GM18505 (cell line): ENCODE measurements at regions not wholly inside any gene's neighbourhood (a gene's known extent, or its start where the extent isn't known, plus 50 kb on each side); places are given as distances from the start of the nearest gene placed in this dataset.

Experiments used
- ATAC-seq: cut with Tn5 transposase; IDR thresholded peaks from one replicate; pipeline ENCODE4 v1.9.1; 2021; ENCODE audit not compliant: unreplicated experiment
- POLR2A ChIP-seq: IDR thresholded peaks from 4 replicates; pipeline ENCODE4 v1.6.1; 2011; ENCODE audit warnings: borderline replicate concordance; ENCODE audit not compliant: insufficient read depth, insufficient read length; ENCODE audit errors: extremely low read depth

DNA sequence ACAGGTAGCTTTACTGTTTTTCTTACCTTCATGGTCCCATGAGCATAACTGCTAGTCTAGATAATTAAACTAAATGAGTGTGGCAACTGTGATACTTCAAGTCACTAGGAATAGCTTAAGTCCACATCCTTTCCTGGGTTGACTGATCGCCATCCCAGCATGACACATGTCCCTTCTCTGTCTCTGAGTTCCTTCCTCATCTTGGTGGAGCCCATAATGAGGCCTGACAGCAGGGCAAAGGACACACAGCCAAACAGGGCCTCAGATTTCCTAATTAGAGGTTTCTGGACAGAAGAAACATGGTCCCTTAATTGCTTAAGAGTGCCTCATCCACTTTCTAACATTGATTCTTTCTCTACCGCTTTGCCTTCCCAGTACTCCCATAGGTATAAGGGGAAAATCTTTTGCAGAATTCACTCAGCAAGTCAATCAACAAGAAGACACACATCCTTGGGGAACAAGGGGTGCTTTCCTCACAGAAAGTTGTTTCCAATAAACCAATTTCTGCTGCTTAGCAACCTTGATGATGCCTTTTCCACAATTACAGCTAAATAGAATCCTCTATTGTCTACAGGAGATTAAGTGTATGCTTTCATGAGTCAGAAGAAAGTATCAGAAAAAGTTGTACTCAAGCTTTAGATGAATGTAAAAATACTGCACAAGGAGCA, 208.3 kb upstream of the SERP2 start:
- no peak for ATAC-seq

DNA sequence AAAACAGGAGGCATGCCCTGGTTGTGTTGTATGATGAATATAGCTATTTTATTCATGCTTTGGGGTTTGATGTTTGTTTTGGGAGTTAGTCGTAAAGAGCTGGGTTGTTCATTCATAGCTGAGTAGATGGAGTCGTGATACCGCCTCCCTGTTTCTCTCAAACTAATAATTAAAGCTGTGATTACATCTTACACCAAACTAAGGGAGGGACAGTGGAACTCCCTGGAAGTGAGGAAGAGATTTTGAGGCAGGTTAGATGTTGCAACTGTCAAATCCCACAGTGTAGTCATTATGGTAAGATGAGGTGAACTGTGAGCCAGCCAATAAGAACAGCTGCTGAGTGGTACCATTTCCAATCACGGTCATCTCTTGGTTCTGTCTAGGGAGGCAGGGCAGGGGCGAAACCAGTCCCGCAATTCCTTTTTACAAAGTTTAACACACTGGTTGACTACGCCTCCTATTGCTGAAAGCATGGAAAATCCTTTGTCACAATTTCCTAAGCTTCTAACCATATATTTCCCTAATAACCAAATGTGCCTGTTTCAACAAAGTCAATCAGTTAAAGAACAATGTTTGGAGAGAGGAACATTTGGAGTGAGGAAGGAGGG, 207.6 kb upstream of the SERP2 start:
- ATAC-seq = no peak

More for the DNA sequence above, 208.3 kb upstream of the SERP2 start:
- TF ChIP-seq POLR2A = no peak

DNA sequence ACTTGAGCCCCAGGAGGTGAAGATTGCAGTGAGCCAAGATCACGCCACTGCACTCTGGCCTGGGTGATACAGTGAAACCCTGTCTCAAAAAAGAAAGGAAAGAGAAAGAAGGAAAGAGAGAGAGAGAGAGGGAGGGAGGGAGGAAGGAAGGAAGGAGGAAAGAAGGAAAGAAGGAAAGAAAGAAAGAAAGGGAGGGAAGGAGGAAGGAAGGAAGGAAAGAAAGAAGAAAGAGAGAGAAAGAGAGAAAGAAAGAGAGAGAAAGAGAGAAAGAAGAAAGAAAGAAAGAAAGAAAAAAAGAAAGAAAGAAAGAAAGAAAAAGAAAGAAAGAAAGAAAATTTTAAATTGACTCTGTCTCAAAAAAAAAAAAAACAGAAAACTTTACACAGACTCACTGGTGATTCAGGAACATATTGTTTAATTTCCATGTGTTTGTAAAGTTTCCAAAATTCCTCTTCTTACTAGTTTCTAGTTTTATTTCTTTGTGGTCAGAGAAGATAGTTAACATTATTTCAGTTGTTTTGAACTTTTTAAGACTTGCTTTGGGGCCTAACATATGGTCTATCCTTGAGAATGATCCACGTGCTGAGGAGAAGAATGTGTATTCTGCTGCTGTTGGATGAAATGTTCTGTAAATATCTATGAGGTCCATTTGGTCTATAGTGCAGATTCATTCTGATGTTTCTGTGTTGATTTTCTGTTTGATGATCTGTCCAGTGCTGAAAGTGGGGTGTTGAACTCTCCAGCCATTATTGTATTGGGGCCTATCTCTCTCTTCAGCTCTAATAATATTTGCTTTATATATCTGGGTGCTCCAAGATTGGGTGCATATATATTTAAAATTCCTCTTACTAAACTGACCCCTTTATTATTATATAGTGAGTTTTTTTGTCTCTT, 204.4 kb upstream of the SERP2 start:
- TF ChIP-seq POLR2A = no peak
- ATAC-seq = no peak

More for the DNA sequence above, 207.6 kb upstream of the SERP2 start:
- no peak for TF ChIP-seq POLR2A

DNA sequence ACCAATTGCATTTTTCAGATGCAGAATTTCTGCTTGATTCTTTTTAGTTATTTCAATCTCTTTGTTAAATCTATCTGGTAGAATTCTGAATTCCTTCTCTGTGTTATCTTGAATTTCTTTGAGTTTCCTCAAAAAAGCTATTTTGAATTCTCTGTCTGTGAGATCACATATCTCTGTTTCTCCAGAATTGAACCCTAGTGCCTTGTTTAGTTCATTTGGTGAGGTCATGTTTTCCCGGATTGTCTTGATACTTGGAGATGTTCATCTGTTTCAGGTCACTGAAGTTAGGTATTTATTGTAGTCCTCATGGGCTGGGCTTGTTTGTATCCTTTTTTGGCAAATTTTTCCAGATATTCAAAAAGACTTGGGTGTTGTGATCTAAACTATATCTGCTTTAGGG, 202.9 kb upstream of the SERP2 start:
- no peak for TF ChIP-seq POLR2A

DNA sequence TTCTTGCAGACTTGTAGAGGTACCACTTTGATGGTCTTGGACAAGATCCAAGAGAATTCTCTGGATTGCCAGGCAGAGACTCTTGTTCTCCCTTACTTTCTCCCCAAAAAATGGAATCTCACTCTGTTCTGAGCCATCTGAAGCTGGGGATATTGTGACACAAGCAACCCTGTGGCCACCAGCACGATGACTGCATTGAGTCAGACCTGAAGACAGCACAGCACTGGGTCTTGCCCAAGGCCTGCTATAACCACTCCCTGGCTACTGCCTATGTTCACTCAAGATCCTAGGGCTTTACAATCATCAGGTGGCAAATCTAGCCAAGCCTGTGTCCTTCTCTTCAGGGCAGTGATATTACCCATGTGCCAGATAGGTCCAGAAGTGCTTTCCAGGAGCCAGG, 202.5 kb upstream of the SERP2 start:
- ATAC-seq = no peak
- no peak for TF ChIP-seq POLR2A

More for the DNA sequence above, 202.9 kb upstream of the SERP2 start:
- no peak for ATAC-seq

DNA sequence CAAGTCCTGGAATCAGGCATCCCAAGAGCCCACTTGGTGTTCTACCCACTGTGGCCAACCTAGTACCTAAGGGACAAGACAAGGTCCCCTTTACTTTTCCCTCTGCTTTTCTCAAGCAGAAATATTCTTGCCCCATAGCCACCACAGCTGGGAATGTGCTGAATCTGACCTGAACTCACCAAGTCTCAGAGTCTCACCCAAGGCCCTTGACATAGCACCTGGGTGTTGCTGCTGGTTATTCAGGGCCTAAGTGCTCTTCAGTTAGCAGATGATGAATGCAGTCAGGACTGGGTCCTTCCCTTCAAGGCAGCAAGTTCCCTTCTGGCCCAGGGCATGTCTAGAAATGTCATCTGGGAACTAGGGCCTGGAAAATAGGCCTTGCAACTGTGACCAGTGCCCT, 201.8 kb upstream of the SERP2 start:
- ATAC-seq = no peak
- no peak for TF ChIP-seq POLR2A

DNA sequence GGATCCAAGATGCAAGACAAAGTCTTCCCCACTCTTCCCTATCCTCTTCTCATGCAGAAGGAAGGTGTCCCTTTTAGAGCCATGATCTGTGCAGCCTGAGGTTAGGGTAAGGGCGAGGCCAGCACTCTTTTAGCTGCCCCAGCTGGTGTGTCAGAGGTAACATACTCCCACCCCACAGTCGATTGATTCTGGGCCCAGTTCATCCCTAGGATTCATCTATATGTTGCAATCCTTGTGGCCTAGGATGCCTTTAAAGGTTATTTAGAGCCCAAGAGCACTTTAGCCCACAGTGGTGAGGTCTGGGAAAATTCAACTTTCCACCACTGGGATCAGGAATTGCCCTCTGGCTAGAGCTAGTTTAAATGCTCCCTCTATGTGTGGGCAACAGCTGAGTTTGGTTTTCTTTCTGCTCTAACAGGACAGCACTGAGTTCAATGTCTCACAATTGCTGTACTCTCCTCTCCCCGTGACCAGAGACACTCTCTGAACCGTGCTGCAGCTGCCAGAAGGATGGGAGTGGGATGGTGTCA, 201.3 kb upstream of the SERP2 start:
- no peak for ATAC-seq
- TF ChIP-seq POLR2A = no peak

DNA sequence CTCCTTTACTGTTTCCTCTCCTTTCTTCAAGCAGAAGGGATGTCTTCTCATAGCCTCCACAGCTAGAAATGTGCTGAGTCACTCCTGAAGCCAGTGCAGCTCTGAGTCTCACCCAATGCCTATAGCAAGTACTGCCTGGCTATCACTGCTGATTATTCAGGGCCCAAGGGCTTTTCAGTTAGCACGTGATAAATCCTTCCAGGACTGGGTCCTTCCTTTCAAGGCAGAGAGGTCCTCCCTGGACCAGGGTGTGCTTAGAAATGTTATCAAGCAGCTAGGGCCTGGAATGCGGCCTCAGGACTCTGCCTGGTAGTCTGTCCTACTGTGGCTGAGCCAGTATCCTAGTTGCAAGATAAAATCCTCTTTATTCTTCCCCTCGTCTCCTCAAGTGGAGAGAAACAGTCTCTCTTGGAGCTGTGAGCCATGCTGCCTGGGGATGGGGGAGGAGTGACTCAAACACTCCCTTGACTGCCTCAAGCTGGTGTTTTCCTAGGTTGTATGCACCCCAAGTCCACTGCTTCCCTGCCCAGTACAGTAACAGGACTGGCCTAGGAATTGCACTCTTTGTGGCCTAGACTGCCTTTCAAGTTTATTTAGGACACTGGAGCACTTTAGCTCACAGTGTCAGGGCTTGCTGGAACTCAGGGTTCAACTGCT, 198.7 kb upstream of the SERP2 start:
- ATAC-seq = no peak
- no peak for TF ChIP-seq POLR2A

DNA sequence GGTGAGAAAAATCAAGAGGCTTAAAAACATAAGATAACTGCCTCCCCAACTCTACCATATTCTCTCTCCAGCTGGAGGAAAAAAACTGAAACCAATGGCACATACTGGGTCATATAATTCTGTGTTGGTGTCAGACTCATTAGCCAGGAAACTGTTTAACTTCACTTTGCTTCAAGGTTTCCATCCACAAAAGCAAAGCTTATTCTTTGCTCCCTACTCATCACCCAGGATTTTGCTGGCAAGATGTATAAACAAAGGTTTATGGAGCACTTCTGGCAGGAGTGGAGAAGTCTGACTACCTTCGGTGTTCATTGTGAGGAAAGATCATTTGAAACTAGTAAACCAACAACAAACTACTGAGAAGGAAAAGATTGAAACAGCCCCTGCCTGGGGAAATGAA, 197.5 kb upstream of the SERP2 start:
- TF ChIP-seq POLR2A = no peak
- no peak for ATAC-seq

DNA sequence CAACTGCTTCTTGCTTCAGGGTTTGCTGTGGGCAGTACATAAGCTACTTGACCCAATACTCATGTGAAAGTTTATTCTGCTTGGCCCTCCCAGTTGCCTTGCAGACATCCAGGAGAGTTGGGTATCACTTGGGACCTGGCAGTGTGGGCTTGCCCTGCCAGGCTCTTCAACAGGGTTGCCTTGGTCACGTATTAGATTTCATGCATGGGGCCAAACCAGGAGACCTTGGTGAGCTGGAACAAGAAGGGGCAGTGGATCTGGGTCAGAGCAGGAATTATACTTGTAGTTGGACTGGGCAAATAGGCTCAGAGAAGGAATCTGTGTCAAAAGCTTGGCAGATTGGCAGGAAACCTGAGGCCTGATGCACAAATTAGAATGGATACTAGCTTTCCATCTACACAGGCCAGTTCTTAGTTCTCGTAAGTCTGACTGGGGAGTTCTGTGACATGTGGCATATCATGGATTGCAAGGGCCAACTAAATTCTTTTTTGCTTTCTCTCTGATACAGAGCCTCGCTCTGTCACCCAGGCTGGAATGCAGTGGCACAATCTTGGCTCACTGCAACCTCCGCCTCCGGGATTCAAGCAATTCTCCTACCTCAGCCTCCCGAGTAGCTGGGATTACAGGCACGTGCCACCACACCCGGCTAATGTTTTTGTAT, 192.6 kb upstream of the SERP2 start:
- ATAC-seq = no peak
- no peak for TF ChIP-seq POLR2A

DNA sequence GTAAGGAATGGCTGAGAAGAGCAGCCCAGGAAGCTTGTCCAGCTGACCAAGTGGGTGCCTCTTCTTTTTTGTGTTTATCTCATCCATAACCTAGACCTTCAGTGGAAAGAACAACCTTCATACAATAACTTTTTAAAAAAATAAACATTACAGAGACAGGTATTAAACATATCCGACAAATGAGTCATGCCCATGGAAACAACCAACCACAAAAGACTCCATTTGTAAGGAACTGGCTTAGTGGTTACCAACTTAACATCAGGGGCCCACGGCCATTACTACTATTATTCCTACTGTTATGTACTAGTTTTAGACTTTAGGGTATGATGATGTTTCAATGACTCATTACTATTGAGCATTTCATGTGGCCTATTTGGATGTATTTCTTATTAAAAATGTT, 191.7 kb upstream of the SERP2 start:
- no peak for ATAC-seq
- TF ChIP-seq POLR2A = no peak

DNA sequence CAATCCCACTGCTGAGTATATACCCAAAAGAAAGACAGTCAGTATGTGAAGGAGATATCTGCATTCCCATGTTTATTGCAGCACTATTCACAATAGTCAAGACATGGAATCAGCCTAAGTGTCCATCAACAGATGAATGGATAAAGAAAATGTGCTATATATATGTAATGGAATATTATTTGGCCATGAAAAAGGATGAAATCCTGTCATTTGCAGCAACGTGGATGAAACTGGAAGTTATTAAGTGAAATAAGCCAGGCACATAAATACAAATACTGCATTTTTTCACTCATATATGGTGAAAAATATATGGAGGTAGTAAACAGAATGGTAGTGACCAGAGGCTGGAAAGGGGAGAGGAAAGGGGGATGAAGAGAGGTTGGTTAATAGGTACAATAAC, 188.9 kb upstream of the SERP2 start:
- TF ChIP-seq POLR2A = no peak
- no peak for ATAC-seq
